ENCODE measurements at regions not wholly inside any gene's neighbourhood (a gene's known extent, or its start where the extent isn't known, plus 50 kb on each side); places are given as distances from the start of the nearest gene placed in this dataset.
"Not testable (repeated sequence)": the region's sequence is repeated elsewhere in the genome, so short reads cannot be mapped to it uniquely, and the experiment has no call there.

- Histone ChIP-seq H3K36me3 (ENCODE audit: control insufficient read depth in 2 of 2, insufficient read depth in 2 of 2, low read length in 1 of 2) (no peaks in the 10 kb centered on the region), H3K27me3 (ENCODE audit: control insufficient read depth in 2 of 2, insufficient read depth in 1 of 2, low read length in 1 of 2) (no peaks in the 10 kb centered on the region), H3K27ac (ENCODE audit: low read depth in 1 of 2, low read length in 1 of 2) (no peak overlapping the region), H3K4me3 (ENCODE audit: low read length in 2 of 2) (no peak overlapping the region), H3K9me3 (ENCODE audit: control insufficient read depth in 2 of 2, insufficient read depth in 1 of 2, low read length in 1 of 2) (no peaks in the 10 kb centered on the region), H3K4me1 (ENCODE audit: control insufficient read depth in 2 of 2, insufficient read depth in 2 of 2, low read length in 2 of 2) (no peaks in the 10 kb centered on the region)
- 48% methylated on average over 1 of the region's 1 CpG for WGBS
- no peak for DNase-seq (ENCODE audit: low read depth in 6 of 9, low spot score in 9 of 9)
Measured at GRCh38 chr18:38789141-38789540, 1223.5 kb upstream of the CELF4 start.

- no peaks in the 10 kb centered on the region for H3K36me3 ChIP-seq (ENCODE audit: control insufficient read depth in 2 of 2, insufficient read depth in 2 of 2, low read length in 1 of 2)
- H3K27ac ChIP-seq (ENCODE audit: low read depth in 1 of 2, low read length in 1 of 2): no peak overlapping the region
- no peak for DNase-seq (ENCODE audit: low read depth in 6 of 9, low spot score in 9 of 9)
- 97% methylated on average over 1 of the region's 1 CpG for WGBS
- H3K4me1 ChIP-seq (ENCODE audit: control insufficient read depth in 2 of 2, insufficient read depth in 2 of 2, low read length in 2 of 2): no peaks in the 10 kb centered on the region
- H3K4me3 ChIP-seq (ENCODE audit: low read length in 2 of 2): no peak overlapping the region
- no peaks in the 10 kb centered on the region for H3K27me3 ChIP-seq (ENCODE audit: control insufficient read depth in 2 of 2, insufficient read depth in 1 of 2, low read length in 1 of 2)
- H3K9me3 ChIP-seq (ENCODE audit: control insufficient read depth in 2 of 2, insufficient read depth in 1 of 2, low read length in 1 of 2): peaks cover 0 to 3% of the 10 kb centered on the region in 2 donors
Measured at GRCh38 chr18:38786906-38787305, 1221.3 kb upstream of the CELF4 start.

- not testable (repeated sequence) for H3K27me3 ChIP-seq (ENCODE audit: control insufficient read depth in 2 of 2, insufficient read depth in 1 of 2, low read length in 1 of 2); H3K27ac ChIP-seq (ENCODE audit: low read depth in 1 of 2, low read length in 1 of 2); H3K9me3 ChIP-seq (ENCODE audit: control insufficient read depth in 2 of 2, insufficient read depth in 1 of 2, low read length in 1 of 2); H3K36me3 ChIP-seq (ENCODE audit: control insufficient read depth in 2 of 2, insufficient read depth in 2 of 2, low read length in 1 of 2); H3K4me3 ChIP-seq (ENCODE audit: low read length in 2 of 2); H3K4me1 ChIP-seq (ENCODE audit: control insufficient read depth in 2 of 2, insufficient read depth in 2 of 2, low read length in 2 of 2); DNase-seq (ENCODE audit: low read depth in 6 of 9, low spot score in 9 of 9)
- WGBS: 98% methylated on average over 1 of the region's 1 CpG
Measured at GRCh38 chr18:38771620-38772019, 1206.0 kb upstream of the CELF4 start.

- no peaks in the 10 kb centered on the region for H3K27me3 ChIP-seq (ENCODE audit: control insufficient read depth in 2 of 2, insufficient read depth in 1 of 2, low read length in 1 of 2)
- no peaks in the 10 kb centered on the region for H3K36me3 ChIP-seq (ENCODE audit: control insufficient read depth in 2 of 2, insufficient read depth in 2 of 2, low read length in 1 of 2)
- no peak for DNase-seq (ENCODE audit: low read depth in 6 of 9, low spot score in 9 of 9)
- no peak overlapping the region for H3K27ac ChIP-seq (ENCODE audit: low read depth in 1 of 2, low read length in 1 of 2)
- WGBS: 90% methylated on average over 1 of the region's 1 CpG
- H3K4me1 ChIP-seq (ENCODE audit: control insufficient read depth in 2 of 2, insufficient read depth in 2 of 2, low read length in 2 of 2): no peaks in the 10 kb centered on the region
- no peak overlapping the region for H3K4me3 ChIP-seq (ENCODE audit: low read length in 2 of 2)
- H3K9me3 ChIP-seq (ENCODE audit: control insufficient read depth in 2 of 2, insufficient read depth in 1 of 2, low read length in 1 of 2): peaks cover 0 to 3% of the 10 kb centered on the region in 2 donors
Measured at GRCh38 chr18:38768504-38768903, 1202.9 kb upstream of the CELF4 start.

- 98% methylated on average over 1 of the region's 1 CpG for WGBS
- no peaks in the 10 kb centered on the region for H3K4me1 ChIP-seq (ENCODE audit: control insufficient read depth in 2 of 2, insufficient read depth in 2 of 2, low read length in 2 of 2)
- H3K27me3 ChIP-seq (ENCODE audit: control insufficient read depth in 2 of 2, insufficient read depth in 1 of 2, low read length in 1 of 2): no peaks in the 10 kb centered on the region
- H3K27ac ChIP-seq (ENCODE audit: low read depth in 1 of 2, low read length in 1 of 2): no peak overlapping the region
- H3K4me3 ChIP-seq (ENCODE audit: low read length in 2 of 2): no peak overlapping the region
- H3K36me3 ChIP-seq (ENCODE audit: control insufficient read depth in 2 of 2, insufficient read depth in 2 of 2, low read length in 1 of 2): no peaks in the 10 kb centered on the region
- no peaks in the 10 kb centered on the region for H3K9me3 ChIP-seq (ENCODE audit: control insufficient read depth in 2 of 2, insufficient read depth in 1 of 2, low read length in 1 of 2)
- DNase-seq (ENCODE audit: low read depth in 6 of 9, low spot score in 9 of 9): no peak
Measured at GRCh38 chr18:38759457-38759856, 1193.9 kb upstream of the CELF4 start.

- H3K4me1 ChIP-seq (ENCODE audit: control insufficient read depth in 2 of 2, insufficient read depth in 2 of 2, low read length in 2 of 2): no peaks in the 10 kb centered on the region
- no peak for DNase-seq (ENCODE audit: low read depth in 6 of 9, low spot score in 9 of 9)
- no peak overlapping the region for H3K27ac ChIP-seq (ENCODE audit: low read depth in 1 of 2, low read length in 1 of 2)
- no peaks in the 10 kb centered on the region for H3K27me3 ChIP-seq (ENCODE audit: control insufficient read depth in 2 of 2, insufficient read depth in 1 of 2, low read length in 1 of 2)
- no peaks in the 10 kb centered on the region for H3K9me3 ChIP-seq (ENCODE audit: control insufficient read depth in 2 of 2, insufficient read depth in 1 of 2, low read length in 1 of 2)
- H3K36me3 ChIP-seq (ENCODE audit: control insufficient read depth in 2 of 2, insufficient read depth in 2 of 2, low read length in 1 of 2): no peaks in the 10 kb centered on the region
- 91% methylated on average over 2 of the region's 2 CpGs for WGBS
- no peak overlapping the region for H3K4me3 ChIP-seq (ENCODE audit: low read length in 2 of 2)
Measured at GRCh38 chr18:38756436-38756835, 1190.8 kb upstream of the CELF4 start.

GRCh38 chr18:38752430-38752829 is 1186.8 kb upstream of the CELF4 start:
- Histone ChIP-seq H3K36me3 (ENCODE audit: control insufficient read depth in 2 of 2, insufficient read depth in 2 of 2, low read length in 1 of 2) (no peaks in the 10 kb centered on the region), H3K9me3 (ENCODE audit: control insufficient read depth in 2 of 2, insufficient read depth in 1 of 2, low read length in 1 of 2) (no peaks in the 10 kb centered on the region), H3K27me3 (ENCODE audit: control insufficient read depth in 2 of 2, insufficient read depth in 1 of 2, low read length in 1 of 2) (no peaks in the 10 kb centered on the region), H3K4me1 (ENCODE audit: control insufficient read depth in 2 of 2, insufficient read depth in 2 of 2, low read length in 2 of 2) (no peaks in the 10 kb centered on the region), H3K4me3 (ENCODE audit: low read length in 2 of 2) (no peak overlapping the region), H3K27ac (ENCODE audit: low read depth in 1 of 2, low read length in 1 of 2) (no peak overlapping the region)
- no peak for DNase-seq (ENCODE audit: low read depth in 6 of 9, low spot score in 9 of 9)
- 81% methylated on average over 1 of the region's 1 CpG for WGBS

- Histone ChIP-seq H3K27ac (ENCODE audit: low read depth in 1 of 2, low read length in 1 of 2) (peak overlapping the region in 1 of 2 donors; percentile 27), H3K4me1 (ENCODE audit: control insufficient read depth in 2 of 2, insufficient read depth in 2 of 2, low read length in 2 of 2) (no peaks in the 10 kb centered on the region), H3K9me3 (ENCODE audit: control insufficient read depth in 2 of 2, insufficient read depth in 1 of 2, low read length in 1 of 2) (no peaks in the 10 kb centered on the region), H3K36me3 (ENCODE audit: control insufficient read depth in 2 of 2, insufficient read depth in 2 of 2, low read length in 1 of 2) (no peaks in the 10 kb centered on the region), H3K4me3 (ENCODE audit: low read length in 2 of 2) (no peak overlapping the region), H3K27me3 (ENCODE audit: control insufficient read depth in 2 of 2, insufficient read depth in 1 of 2, low read length in 1 of 2) (no peaks in the 10 kb centered on the region)
- DNase-seq (ENCODE audit: low read depth in 6 of 9, low spot score in 9 of 9): peak in 1 of 9 donors; percentile 6
- 92% methylated on average over 8 of the region's 8 CpGs for WGBS
Measured at GRCh38 chr18:38751898-38752297, 1186.3 kb upstream of the CELF4 start.

GRCh38 chr18:38751211-38751610 is 1185.6 kb upstream of the CELF4 start:
- no peak for DNase-seq (ENCODE audit: low read depth in 6 of 9, low spot score in 9 of 9)
- no peak overlapping the region for H3K27ac ChIP-seq (ENCODE audit: low read depth in 1 of 2, low read length in 1 of 2)
- H3K9me3 ChIP-seq (ENCODE audit: control insufficient read depth in 2 of 2, insufficient read depth in 1 of 2, low read length in 1 of 2): no peaks in the 10 kb centered on the region
- no peaks in the 10 kb centered on the region for H3K36me3 ChIP-seq (ENCODE audit: control insufficient read depth in 2 of 2, insufficient read depth in 2 of 2, low read length in 1 of 2)
- 95% methylated on average over 2 of the region's 2 CpGs for WGBS
- no peak overlapping the region for H3K4me3 ChIP-seq (ENCODE audit: low read length in 2 of 2)
- H3K27me3 ChIP-seq (ENCODE audit: control insufficient read depth in 2 of 2, insufficient read depth in 1 of 2, low read length in 1 of 2): no peaks in the 10 kb centered on the region
- H3K4me1 ChIP-seq (ENCODE audit: control insufficient read depth in 2 of 2, insufficient read depth in 2 of 2, low read length in 2 of 2): no peaks in the 10 kb centered on the region

GRCh38 chr18:38750751-38751150 is 1185.2 kb upstream of the CELF4 start:
- WGBS: 97% methylated on average over 3 of the region's 3 CpGs
- H3K9me3 ChIP-seq (ENCODE audit: control insufficient read depth in 2 of 2, insufficient read depth in 1 of 2, low read length in 1 of 2): no peaks in the 10 kb centered on the region
- no peaks in the 10 kb centered on the region for H3K27me3 ChIP-seq (ENCODE audit: control insufficient read depth in 2 of 2, insufficient read depth in 1 of 2, low read length in 1 of 2)
- H3K27ac ChIP-seq (ENCODE audit: low read depth in 1 of 2, low read length in 1 of 2): no peak overlapping the region
- H3K36me3 ChIP-seq (ENCODE audit: control insufficient read depth in 2 of 2, insufficient read depth in 2 of 2, low read length in 1 of 2): no peaks in the 10 kb centered on the region
- H3K4me3 ChIP-seq (ENCODE audit: low read length in 2 of 2): no peak overlapping the region
- DNase-seq (ENCODE audit: low read depth in 6 of 9, low spot score in 9 of 9): no peak
- no peaks in the 10 kb centered on the region for H3K4me1 ChIP-seq (ENCODE audit: control insufficient read depth in 2 of 2, insufficient read depth in 2 of 2, low read length in 2 of 2)

All from thymus (tissue), 11 donors.